K562 (cell line): ENCODE measurements at regions not wholly inside any gene's neighbourhood (a gene's known extent, or its start where the extent isn't known, plus 50 kb on each side); places are given as distances from the start of the nearest gene placed in this dataset.

Experiments
- ATF3 ChIP-seq, 2 experiments: fragments of 450-650 bp in 1 of 2; sonication (generic) in 1 of 2; formaldehyde crosslinking in 1 of 2; IDR thresholded peaks in 1 of 2; conservative IDR thresholded peaks in 1 of 2; 2 replicates each; pipeline versions ENCODE4 v1.6.1 to v1.8.1; 2016 to 2023; ENCODE audit warnings: mild to moderate bottlenecking in 2 of 2, moderate library complexity in 2 of 2, inconsistent platforms in 1 of 2, missing genetic modification reagents in 1 of 2
- CBX8 ChIP-seq: fragments of 200-600 bp; sonication (generic); IDR thresholded peaks from 2 replicates; pipeline ENCODE4 v1.6.1; 2012; ENCODE audit warnings: borderline replicate concordance, mixed run types, low read depth, mild to moderate bottlenecking, moderate library complexity, mixed read lengths, low read length, control low read depth, inconsistent platforms; ENCODE audit not compliant: poor library complexity, severe bottlenecking; ENCODE audit errors: extremely low read depth
- PRDM10 ChIP-seq: fragments of 450-650 bp; IDR thresholded peaks from 2 replicates; pipeline ENCODE4 v1.6.1; 2018; ENCODE audit not compliant: partially characterized antibody
- THAP12 ChIP-seq: fragments of 250-450 bp; sonication (Bioruptor Pico); IDR thresholded peaks from 2 replicates; pipeline ENCODE4 v1.9.0; 2021; ENCODE audit warnings: mild to moderate bottlenecking, inconsistent platforms
- TF ChIP-seq, protein P1 (sequence below), 3 experiments: IDR thresholded peaks in 2 of 3; conservative IDR thresholded peaks in 1 of 3; 2 replicates each; pipeline ENCODE4 v1.5.1; 2011 to 2012; ENCODE audit warnings: low read length in 3 of 3, mild to moderate bottlenecking in 3 of 3, control low read depth in 2 of 3, improper control_type of control experiment in 1 of 3, inconsistent platforms in 1 of 3, low read depth in 1 of 3, mixed read lengths in 1 of 3, moderate library complexity in 1 of 3; ENCODE audit not compliant: insufficient read depth in 2 of 3

DNA sequence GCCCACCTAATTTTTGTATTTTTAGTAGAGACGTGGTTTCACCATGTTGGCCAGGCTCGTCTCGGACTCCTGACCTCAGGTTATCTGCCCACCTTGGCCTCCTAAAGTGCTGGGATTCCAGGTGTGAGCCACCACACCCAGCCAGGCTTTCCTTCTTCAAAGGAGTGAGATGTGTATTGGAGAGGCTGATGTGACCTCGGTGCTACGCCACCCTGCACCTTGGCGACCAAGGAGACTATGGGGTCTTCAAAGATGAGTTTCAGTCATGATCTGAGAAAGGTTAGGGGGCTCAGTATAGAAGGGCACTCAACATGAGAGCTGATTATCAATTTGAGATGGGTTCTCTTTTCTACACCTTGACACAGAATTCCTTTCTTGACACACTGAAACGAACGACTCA lies 284.2 kb upstream of the WWC1 start:
- TF ChIP-seq, protein P1, sequence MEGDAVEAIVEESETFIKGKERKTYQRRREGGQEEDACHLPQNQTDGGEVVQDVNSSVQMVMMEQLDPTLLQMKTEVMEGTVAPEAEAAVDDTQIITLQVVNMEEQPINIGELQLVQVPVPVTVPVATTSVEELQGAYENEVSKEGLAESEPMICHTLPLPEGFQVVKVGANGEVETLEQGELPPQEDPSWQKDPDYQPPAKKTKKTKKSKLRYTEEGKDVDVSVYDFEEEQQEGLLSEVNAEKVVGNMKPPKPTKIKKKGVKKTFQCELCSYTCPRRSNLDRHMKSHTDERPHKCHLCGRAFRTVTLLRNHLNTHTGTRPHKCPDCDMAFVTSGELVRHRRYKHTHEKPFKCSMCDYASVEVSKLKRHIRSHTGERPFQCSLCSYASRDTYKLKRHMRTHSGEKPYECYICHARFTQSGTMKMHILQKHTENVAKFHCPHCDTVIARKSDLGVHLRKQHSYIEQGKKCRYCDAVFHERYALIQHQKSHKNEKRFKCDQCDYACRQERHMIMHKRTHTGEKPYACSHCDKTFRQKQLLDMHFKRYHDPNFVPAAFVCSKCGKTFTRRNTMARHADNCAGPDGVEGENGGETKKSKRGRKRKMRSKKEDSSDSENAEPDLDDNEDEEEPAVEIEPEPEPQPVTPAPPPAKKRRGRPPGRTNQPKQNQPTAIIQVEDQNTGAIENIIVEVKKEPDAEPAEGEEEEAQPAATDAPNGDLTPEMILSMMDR (IDR thresholded peaks at IDR 0.05 in 2 of 3, conservative IDR thresholded peaks at IDR 0.05 in 1 of 3; ENCODE audit: insufficient read depth in 2 of 3, low read depth in 1 of 3, low read length in 3 of 3): no peak
- no peak for TF ChIP-seq THAP12 (CRISPR knock-in tag)
- no peak for TF ChIP-seq ATF3 (IDR thresholded peaks at IDR 0.05)
- no peak for TF ChIP-seq ATF3 (CRISPR knock-in tag; conservative IDR thresholded peaks at IDR 0.05)
- TF ChIP-seq PRDM10: no peak
- TF ChIP-seq CBX8: no peak
